Progenitor cell of endocrine pancreas (in vitro differentiated cells): ENCODE measurements at regions not wholly inside any gene's neighbourhood (a gene's known extent, or its start where the extent isn't known, plus 50 kb on each side); places are given as distances from the start of the nearest gene placed in this dataset.

ENCODE experiments used
- DNase-seq: peaks from one replicate; pipeline ENCODE4 v3.0.0; 2021; ENCODE audit warnings: low spot score; ENCODE audit not compliant: unreplicated experiment
- H3K27ac Mint-ChIP-seq: 2 replicates; pipeline ENCODE4 v1.8.0; 2021; ENCODE audit warnings: mild to moderate bottlenecking, moderate library complexity, mixed read lengths
- H3K27me3 Mint-ChIP-seq: 2 replicates; pipeline ENCODE4 v1.8.0; 2021; ENCODE audit warnings: mixed read lengths
- H3K36me3 Mint-ChIP-seq: 2 replicates; pipeline ENCODE4 v1.8.0; 2022; ENCODE audit warnings: mixed read lengths; ENCODE audit not compliant: insufficient read depth
- H3K4me1 Mint-ChIP-seq: 2 replicates; pipeline ENCODE4 v1.8.0; 2021; ENCODE audit warnings: low read depth, mixed read lengths
- H3K4me3 Mint-ChIP-seq: 2 replicates; pipeline ENCODE4 v1.8.0; 2021; ENCODE audit warnings: low read depth, mild to moderate bottlenecking, moderate library complexity, mixed read lengths
- H3K9me3 Mint-ChIP-seq: 2 replicates; pipeline ENCODE4 v1.8.0; 2021; ENCODE audit warnings: low read depth, mixed read lengths
- CTCF ChIP-seq: fragments of 200-600 bp; sonication (generic); IDR thresholded peaks from one replicate; pipeline ENCODE4 v1.5.0; 2021; ENCODE audit warnings: antibody characterized with exemption, mild to moderate bottlenecking; ENCODE audit not compliant: unreplicated experiment

- no peak for DNase-seq
- no peak overlapping the region for H3K4me3 Mint-ChIP-seq
- H3K27ac Mint-ChIP-seq, result no peak overlapping the region
- H3K4me1 Mint-ChIP-seq, result no peaks in the 10 kb centered on the region
- peaks cover 17% of the 10 kb centered on the region for H3K27me3 Mint-ChIP-seq
- TF ChIP-seq CTCF, result no peak
- H3K36me3 Mint-ChIP-seq, result no peaks in the 10 kb centered on the region
- no peaks in the 10 kb centered on the region for H3K9me3 Mint-ChIP-seq
These were observed 57.3 kb upstream of the CPLX2 start for GRCh38 chr5:175813943-175814630.

- no peak overlapping the region for H3K4me3 Mint-ChIP-seq
- H3K36me3 Mint-ChIP-seq, result no peaks in the 10 kb centered on the region
- H3K9me3 Mint-ChIP-seq, result no peaks in the 10 kb centered on the region
- H3K27ac Mint-ChIP-seq, result no peak overlapping the region
- no peaks in the 10 kb centered on the region for H3K4me1 Mint-ChIP-seq
- no peak for DNase-seq
- no peak for TF ChIP-seq CTCF
- H3K27me3 Mint-ChIP-seq, result peaks cover 14% of the 10 kb centered on the region
These were observed 56.7 kb upstream of the CPLX2 start for GRCh38 chr5:175814691-175815090.

- no peaks in the 10 kb centered on the region for H3K36me3 Mint-ChIP-seq
- no peak overlapping the region for H3K4me3 Mint-ChIP-seq
- no peak for TF ChIP-seq CTCF
- H3K27me3 Mint-ChIP-seq, result peaks cover 12% of the 10 kb centered on the region
- no peak overlapping the region for H3K27ac Mint-ChIP-seq
- DNase-seq, result no peak
- H3K9me3 Mint-ChIP-seq, result no peaks in the 10 kb centered on the region
- H3K4me1 Mint-ChIP-seq, result no peaks in the 10 kb centered on the region
These were observed 56.1 kb upstream of the CPLX2 start for GRCh38 chr5:175815126-175815913.

GRCh38 chr5:175816348-175816747 is 55.0 kb upstream of the CPLX2 start:
- H3K4me1 Mint-ChIP-seq, result no peaks in the 10 kb centered on the region
- TF ChIP-seq CTCF, result no peak
- no peak overlapping the region for H3K4me3 Mint-ChIP-seq
- no peaks in the 10 kb centered on the region for H3K36me3 Mint-ChIP-seq
- H3K27ac Mint-ChIP-seq, result no peak overlapping the region
- H3K9me3 Mint-ChIP-seq, result no peaks in the 10 kb centered on the region
- peaks cover 8% of the 10 kb centered on the region for H3K27me3 Mint-ChIP-seq
- no peak for DNase-seq

GRCh38 chr5:175819090-175819425 is 52.3 kb upstream of the CPLX2 start:
- DNase-seq, result no peak
- TF ChIP-seq CTCF, result no peak
- H3K27ac Mint-ChIP-seq, result no peak overlapping the region
- H3K4me3 Mint-ChIP-seq, result no peak overlapping the region
- H3K27me3 Mint-ChIP-seq, result peaks cover 17% of the 10 kb centered on the region
- H3K4me1 Mint-ChIP-seq, result no peaks in the 10 kb centered on the region
- H3K9me3 Mint-ChIP-seq, result no peaks in the 10 kb centered on the region
- no peaks in the 10 kb centered on the region for H3K36me3 Mint-ChIP-seq
